Posterior cingulate gyrus (tissue), 11 donors: ENCODE measurements at regions not wholly inside any gene's neighbourhood (a gene's known extent, or its start where the extent isn't known, plus 50 kb on each side); places are given as distances from the start of the nearest gene placed in this dataset.

Experiments
- DNase-seq, 10 donors: peaks; one replicate each; pipeline versions ENCODE4 v3.0.0 to v3.0.0-alpha.2; 2020 to 2021; ENCODE audit warnings: mixed read lengths in 3 of 10
- intact Hi-C: fragments of 100-400 bp; cut with DNase I; formaldehyde crosslinking; loops from one replicate; pipeline ENCODE4 v1.15.1; 2023

DNA sequence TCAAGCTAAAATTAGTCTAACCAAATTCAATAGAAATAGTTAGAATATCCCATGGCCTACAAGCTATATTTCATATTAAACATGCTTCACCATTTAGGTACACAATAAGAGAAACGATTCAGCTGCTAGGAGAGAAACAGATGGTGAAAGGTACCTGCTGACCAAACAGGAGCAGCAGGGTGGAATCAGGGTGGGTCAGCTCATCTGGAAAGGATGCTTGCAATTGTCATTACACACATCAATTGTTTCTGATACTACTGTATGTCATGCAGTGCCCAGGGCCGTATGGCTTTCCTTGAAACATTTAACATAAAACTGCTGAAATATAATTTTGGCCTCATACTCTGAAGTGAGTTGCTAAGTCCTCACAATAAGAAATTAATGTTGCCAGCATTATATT is 776.0 kb downstream of the DACH1 start:
- DNase-seq, result no peak
- intact Hi-C loops, result no loop called here

DNA sequence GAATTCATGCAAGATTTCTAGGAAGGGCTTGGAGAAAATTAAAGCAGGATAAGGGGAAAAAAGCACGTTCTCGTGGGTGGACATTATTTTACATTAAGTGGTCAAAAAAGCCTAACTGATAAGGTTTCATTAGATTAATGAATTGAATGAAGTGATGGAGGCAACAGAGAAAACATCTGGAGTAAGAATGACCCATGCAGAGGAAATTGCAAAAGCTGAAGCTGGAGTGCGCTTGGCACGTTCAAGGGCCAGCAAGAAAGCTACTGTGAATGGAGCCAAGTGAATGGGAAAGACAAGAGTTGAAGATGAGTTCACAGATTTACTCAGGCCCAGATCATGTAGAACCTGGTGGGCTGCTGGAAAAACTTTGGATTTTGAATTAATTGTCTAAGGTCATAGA is 777.9 kb downstream of the DACH1 start:
- intact Hi-C loops, result no loop called here
- no peak for DNase-seq

DNA sequence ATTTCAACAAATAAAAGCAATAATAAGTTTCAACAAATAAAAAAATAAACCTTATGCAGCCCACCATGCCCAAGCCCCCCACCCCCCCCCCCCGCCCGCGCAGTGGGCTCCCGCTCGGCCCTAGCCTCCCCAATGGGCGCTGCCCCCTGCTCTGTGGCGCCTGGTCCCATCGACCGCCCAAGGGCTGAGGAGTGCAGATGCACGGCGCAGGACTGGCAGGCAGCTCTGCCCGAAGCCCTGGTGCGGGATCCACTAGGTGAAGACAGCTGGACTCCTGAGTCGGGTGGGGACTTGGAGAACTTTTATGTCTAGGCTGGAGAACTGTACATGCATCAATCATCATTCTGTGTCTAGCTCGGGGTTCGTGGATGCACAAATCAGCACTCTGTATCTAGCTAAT is 779.6 kb downstream of the DACH1 start:
- intact Hi-C loops, result no loop called here
- peak in 2 of 10 donors; percentile 59 to 75 for DNase-seq

DNA sequence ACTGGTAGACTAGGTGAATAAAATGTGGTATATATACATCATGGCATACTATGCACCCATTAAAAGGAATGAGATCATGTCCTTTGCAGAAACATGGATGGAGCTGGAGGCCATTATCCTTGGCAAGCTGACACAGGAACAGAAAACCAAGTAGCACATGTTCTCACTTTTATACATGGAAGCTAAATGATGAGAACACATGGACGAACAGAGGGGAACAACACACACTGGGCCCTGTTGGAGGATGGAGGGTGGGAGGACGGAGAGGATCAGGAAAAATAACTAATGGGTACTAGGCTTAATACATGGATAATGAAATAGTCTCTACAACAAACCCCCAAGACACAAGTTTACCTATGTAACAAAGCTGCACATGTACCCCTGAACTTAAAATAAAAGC is 780.0 kb downstream of the DACH1 start:
- intact Hi-C loops, result no loop called here
- peak in 1 of 10 donors; percentile 53 for DNase-seq

DNA sequence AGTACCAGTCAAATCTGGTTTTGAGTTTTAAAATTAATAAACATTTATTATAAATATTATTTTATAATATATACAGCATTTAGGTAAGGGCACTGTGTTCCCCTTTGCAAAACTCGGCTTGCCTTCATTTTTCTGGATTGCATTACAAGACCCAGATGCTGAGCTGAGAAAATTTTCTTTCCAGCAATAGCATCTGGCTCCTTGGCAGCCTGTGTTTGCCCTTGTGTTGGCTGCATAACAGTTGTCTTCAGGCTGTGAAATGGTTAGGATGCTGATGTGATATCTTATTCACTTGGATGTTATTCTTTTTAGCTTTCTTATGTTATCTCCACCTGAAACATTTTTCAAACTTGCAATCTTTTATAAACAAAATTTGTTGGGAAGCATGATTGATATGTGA is 784.4 kb downstream of the DACH1 start:
- peak in 1 of 10 donors; percentile 57 for DNase-seq
- intact Hi-C loops, result no loop called here

DNA sequence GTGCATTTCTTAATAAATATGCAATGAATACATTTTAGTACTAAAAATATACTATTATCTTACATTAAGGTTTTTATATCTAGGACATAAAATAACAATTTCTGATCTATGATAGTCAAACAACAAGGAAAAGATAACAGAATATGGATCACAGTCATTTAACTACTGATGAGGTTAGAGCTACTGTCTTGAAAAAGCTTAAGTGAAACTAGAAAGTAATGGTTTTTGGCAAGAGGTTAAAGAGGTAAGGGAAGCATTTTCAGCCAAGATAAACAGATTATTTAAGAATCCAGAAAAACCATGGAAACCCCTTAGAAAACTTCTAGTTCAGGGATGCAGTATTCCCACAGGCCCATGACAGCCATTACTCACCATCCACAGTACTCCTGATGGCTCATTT is 787.4 kb downstream of the DACH1 start:
- intact Hi-C loops, result no loop called here
- DNase-seq, result no peak

DNA sequence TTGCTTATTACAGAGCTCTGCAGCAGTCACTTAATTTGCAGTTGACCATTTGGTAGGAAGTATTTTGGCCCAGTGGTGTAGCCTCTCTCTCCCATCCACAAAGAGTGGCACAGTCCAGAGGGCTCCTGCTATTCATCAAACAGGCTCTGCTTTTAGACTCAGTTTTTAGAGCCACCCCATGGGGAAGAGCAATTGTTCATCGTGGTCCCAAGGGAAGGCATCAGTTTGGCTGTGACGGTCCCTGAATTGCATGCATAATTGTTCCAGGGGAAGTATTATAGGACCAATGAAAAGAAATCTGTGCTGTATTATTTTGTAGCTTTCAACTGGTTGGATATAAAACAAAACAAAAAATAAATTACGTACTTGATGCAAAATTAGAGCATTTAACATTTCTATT is 799.0 kb downstream of the DACH1 start:
- intact Hi-C loops, result no loop called here
- DNase-seq, result no peak

DNA sequence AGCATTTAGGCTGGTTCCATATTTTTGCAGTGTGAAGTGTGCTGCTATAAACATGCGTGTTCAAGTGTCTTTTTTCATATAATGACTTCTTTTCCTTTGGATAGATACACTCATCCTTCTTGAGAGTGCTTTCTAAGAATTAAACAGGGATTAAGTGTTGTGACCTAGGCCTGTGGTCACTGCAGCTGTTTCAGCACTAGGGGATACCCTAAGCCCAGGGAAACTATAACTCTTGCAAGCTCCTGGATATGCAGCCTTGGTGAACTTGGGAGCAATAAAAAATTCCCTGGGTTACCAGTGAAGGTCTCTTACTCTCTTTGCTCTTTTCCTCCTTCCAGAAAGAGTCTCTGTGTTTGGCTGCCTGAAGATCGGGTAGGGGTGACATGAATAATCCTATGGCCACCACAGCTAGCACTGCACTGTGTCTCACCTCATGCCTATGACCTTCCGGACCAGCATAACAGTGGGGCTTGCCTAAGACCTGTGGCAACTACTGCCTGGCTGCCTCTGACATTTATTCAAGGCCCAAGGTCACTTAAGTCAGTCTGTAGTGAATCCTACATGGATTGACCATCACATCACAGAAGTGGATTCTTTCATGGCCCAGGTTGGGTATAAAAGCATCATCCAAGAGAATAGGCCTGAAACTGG is 799.7 kb downstream of the DACH1 start:
- intact Hi-C loops, result no loop called here
- no peak for DNase-seq

DNA sequence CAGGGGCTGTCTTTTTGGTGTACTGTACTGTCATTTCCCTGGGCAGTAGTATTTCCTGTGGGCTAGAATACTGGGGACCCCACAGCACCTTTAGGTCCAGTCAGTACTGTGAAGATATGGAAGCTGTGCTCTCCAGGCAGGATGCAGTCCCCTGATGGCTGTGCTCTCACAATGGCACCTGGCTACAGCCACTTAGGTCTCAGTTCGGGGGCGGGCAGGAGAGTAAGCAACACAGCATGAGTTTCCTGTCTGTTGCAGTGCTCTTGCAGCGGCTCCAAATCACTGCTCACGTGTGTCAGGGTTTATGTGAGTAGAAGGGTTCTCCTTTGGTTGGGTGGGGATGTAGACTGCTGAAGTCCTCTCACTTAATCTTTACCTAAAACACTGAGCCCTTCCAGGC is 810.4 kb downstream of the DACH1 start:
- intact Hi-C loops, result no loop called here
- DNase-seq, result peak in 1 of 10 donors; percentile 67

DNA sequence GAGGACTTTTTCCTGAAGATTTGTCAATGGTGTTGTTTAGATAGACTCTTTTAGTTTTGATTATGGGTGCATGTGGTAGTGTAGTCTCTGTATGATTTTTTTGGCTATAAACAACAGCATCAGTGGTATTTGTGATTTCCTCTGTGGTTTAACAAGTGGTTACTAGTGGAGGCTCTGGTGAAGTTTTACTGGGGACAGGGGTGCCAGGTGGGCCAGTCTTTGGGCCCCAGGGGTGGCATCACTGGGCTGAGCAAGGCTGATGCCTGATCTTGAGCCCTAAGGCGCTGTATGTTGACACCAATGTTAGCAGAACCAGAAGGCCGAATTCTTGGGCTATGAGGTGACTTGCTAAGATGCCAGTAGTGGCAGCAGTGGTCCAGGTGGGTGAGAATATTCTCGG is 811.4 kb downstream of the DACH1 start:
- intact Hi-C loops, result no loop called here
- peak in 2 of 10 donors; percentile 26 to 37 for DNase-seq

DNA sequence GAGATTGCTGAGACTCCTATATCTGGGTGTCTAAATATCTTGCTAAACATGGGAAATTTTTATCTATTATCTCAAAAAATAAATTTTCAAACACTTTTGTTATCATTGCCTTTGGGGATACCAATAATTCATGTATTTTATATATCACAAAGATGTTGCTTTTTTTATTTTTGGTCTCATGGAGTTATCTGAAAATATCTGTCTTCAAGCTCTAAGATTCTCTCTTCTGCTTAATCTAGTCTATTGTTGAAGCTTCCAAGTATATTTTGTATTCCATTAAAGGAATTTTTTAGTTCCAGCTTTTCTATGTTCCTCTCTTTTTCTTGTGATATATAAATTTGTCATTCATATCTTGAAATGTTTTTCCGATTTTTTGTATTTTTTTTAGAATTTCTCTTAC is 812.0 kb downstream of the DACH1 start:
- intact Hi-C loops, result no loop called here

DNA sequence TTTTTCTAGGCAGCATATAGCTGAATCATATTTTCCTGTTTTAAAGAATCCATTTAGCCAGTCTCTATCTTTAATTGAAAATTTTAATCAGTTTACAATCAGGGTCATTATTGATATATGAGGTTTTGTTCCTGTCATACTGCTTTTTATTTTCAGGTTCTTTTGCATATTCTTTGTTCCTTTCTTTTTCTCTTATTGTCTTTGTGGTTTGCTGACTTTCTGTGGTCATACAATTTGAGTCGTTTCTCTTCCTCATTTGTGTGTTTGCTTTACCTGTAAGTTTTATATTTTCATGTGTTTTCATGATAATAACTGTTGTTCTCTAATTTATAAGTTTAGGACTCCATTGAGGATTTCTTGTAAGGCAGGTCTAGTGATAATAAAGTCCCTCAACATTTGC is 812.6 kb downstream of the DACH1 start:
- intact Hi-C loops, result no loop called here
- no peak for DNase-seq

More for the DNA sequence above, 812.0 kb downstream of the DACH1 start:
- DNase-seq, result no peak

DNA sequence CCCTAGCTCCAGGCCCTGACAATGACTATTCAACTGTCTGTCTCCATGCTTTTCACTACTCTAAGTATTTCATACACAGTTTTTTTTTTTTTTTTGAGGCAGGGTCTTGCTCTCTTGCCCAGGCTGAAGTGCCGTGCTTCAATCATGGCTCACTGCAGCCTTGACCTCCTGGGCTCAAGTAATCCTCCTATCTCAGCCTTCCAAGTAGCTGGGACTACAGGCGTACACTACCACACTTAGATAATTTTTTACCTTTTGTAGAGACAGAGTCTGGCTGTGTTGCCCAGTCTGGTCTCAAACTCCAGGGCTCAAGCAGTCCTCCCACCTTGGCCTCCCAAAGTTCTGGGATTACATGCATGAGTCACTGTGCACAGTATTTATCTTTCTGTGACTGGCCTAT is 815.4 kb downstream of the DACH1 start:
- intact Hi-C loops, result no loop called here
- DNase-seq, result no peak

DNA sequence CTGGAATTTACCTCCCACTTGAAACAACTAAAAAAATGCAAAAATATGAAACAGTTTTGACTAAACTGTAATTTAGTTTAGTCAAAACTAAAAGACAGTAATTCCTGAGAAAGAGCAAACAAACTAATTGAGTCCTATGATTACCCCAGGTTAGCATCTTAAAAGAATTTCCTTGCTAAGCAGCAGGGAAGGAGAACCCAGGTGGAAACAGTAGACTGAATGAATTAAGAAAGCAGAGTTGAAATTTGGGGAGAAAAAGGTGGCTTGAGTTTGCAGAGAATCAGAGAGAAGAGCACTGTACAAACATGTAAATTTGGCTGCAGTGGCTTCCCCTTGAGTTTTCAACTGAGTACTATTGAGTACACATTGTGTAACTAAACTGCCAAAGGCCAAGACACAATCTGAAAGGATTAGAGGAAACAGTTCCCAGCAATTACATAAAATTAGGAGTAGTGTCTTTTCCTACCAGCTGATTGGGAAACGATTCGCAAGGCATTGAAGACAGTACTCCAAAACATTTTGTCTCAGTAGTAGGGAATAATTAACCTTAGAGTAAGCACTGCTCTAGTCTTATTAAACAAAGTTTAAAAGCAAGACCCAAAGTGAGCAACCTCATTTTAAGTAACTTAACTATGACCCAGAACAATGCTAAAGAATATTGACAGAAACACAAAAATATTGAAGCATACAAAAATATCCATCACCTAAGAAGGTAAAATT is 820.5 kb downstream of the DACH1 start:
- DNase-seq, result no peak
- intact Hi-C loops, result no loop called here

DNA sequence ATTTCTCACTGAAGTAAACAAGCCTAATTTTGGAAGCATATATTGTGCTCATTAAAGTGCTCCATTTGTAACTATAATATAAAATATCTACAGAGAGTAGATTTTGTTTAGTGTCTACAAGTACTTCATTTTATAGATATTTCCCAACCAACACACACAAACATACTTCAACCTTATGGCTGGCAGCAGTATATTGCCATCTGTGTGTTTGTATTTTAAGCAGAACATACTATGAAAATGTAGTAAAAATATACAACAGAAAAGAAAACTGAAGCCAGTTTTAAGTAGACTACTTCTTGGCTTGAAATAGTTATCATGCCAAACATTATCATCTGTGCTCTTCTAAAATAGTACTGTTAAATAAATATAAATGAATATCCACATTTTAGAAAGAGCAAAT is 821.9 kb downstream of the DACH1 start:
- intact Hi-C loops, result no loop called here
- no peak for DNase-seq

DNA sequence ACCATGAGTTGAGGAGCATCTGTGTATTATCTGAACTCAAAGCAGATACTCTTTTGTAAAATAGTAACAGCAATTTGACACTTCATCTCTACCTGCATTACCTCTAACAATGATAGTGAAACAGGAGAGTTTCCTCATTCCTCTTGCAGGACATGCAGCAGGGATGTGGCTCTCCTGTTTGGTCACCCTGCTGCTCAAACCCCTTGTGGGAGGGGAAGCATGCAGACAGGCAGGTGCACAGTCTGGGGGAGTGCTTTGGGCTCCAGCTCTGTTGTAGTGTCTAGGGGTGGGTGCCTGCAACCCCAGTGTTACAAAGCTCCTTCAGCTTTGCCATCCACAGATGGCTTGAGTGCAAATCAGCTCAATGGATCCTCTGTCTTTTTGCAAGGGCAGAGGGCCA is 827.6 kb downstream of the DACH1 start:
- intact Hi-C loops, result no loop called here
- peak in 2 of 10 donors; percentile 31 to 36 for DNase-seq

DNA sequence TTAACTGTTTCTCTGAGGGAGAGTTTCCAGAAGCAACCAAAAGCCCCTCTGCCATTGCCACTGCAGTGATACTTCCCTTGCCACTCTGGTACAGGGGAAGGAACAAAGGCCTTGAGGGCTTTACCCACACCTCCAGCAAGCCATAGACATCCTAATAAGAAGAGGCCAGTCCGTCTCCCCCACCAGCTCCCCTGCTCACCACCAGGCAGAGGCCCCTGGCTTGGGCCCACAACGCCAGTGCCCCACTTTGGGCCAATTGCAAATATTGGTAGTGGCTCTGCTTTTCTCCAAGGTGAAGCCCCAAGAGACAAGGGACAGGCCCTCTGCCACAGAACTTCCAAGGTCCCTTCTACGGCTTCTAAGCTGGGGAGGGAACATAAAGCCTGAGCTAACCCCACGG is 833.0 kb downstream of the DACH1 start:
- intact Hi-C loops, result no loop called here
- peak in 1 of 10 donors; percentile 43 for DNase-seq

DNA sequence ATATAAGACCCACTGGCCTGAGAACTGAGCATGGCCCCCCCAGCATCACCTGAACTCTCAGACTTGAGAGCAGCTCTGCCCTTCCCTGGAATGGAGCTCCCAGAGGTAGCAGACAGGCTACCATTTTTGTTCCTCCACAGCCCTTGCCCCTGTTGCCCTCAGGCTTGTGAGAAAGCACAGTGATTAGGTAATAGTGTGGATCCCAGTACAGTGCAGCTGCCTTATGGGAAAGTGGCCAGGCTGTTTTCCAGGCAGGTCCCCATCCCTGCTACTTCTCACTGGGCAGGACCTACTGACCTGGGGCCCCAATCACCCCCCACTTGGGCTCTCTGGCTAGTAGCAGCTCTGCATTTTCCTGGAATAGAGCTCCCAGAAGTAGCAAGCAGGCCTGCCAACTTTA is 834.0 kb downstream of the DACH1 start:
- DNase-seq, result no peak
- intact Hi-C loops, result no loop called here

DNA sequence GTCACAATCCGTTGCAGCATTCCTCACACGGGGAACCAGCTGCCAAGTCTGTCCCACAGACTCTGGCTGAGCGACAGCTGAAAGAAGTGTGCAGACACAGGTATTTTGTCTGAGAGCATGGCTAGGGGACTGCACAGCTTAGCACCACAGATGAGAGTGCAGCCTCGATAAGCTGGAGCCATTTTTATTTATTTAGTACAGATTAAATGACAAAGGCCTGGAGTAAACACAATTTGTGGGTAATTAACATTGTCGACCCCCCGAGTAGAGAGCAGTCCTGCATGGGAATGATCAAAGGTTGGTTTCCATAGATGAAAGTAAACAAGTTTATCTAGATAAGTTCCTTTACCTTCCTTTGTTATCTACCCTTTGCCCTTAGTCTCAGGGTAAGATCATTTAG is 836.2 kb downstream of the DACH1 start:
- DNase-seq, result peak in 1 of 10 donors; percentile 31
- intact Hi-C loops, result no loop called here

DNA sequence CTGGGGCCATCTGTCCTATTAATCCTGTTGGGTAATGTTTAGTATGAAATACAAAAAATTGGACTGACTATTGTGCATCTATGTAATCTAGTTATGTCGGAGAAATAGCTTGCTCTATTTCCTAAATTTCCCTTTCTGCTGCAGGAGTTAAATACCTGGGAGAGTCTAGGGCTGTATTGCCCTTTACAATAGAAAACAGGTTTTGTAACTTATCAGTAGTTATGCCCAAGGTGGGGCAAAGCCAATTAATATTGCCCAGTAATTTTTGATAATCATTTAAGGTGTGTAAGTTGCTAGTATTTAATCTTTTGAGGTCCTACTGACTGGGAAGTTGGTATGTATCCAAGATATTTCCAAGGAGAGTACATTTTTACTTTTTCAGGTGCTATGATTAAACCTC is 838.1 kb downstream of the DACH1 start:
- intact Hi-C loops, result no loop called here
- DNase-seq, result no peak

DNA sequence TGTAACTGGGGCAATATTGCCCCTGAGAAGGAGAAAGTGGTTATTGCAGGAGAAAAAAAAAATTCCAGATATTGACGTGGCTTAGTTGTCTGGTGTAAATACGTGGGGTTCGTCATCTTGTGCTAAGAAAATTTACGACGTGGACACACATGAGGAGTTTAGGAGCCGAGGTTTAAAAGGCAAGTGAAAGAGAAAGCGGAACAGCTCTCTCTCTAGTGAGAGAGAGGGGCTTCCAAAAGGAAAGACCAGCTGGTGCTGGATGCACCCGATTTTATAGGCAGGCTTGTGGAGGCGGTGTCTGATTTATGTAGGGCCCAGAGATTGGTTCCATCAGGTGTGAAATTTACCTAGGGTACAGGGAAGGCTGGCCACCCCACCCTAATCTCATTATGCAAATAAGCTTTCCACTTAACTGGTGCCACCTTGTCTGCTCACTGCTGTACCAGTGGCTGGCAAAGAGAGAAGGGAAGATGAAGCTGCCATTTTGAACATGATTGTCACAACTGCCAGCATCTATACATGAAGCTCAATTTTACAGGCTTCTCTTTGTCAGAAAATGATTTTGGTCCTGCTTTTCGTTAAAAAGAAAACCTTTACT is 845.1 kb downstream of the DACH1 start:
- DNase-seq, result no peak
- intact Hi-C loops, result no loop called here

DNA sequence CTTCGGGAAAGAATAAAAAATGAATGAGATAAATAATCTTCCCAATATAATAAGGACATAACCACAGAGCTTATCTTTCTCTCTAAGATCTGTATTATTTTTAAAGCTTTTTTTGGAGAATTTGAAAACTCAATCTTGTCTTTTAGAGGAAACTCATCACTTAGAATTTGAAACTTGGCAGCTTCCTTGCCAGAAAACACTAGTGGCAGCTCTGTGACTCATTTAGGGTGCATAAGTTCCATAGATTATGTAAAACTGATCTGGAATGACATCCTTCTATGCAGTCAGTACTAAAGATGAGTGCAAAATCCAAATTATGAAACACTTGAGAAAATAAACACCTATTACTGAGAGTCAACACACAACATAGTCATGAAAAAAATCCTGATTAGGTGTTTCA is 848.0 kb downstream of the DACH1 start:
- no peak for DNase-seq
- intact Hi-C loops, result no loop called here
